OCI-LY3 (cell line): ENCODE measurements at regions not wholly inside any gene's neighbourhood (a gene's known extent, or its start where the extent isn't known, plus 50 kb on each side); places are given as distances from the start of the nearest gene placed in this dataset.

Source experiments
- CTCF ChIP-seq: fragments of 200-600, 300-600 bp; sonication (generic); IDR thresholded peaks from 2 replicates; pipeline ENCODE4 v1.5.1; 2014; ENCODE audit warnings: antibody characterized with exemption, low read length, low read depth
- EZH2phosphoT487 ChIP-seq: fragments of 200-600 bp; shearing (Covaris generic); IDR thresholded peaks from 2 replicates; pipeline ENCODE4 v1.6.1; 2018; ENCODE audit warnings: antibody characterized with exemption, mixed run types, low read depth

- TF ChIP-seq CTCF (no peak), EZH2phosphoT487 (no peak)
Observed at GRCh38 chr2:67313536-67313935, 83.6 kb upstream of the ETAA1 start.
